HepG2 (cell line): ENCODE measurements at regions not wholly inside any gene's neighbourhood (a gene's known extent, or its start where the extent isn't known, plus 50 kb on each side); places are given as distances from the start of the nearest gene placed in this dataset.

Experiments
- ATAC-seq: fragments of 200-7000 bp; cut with Tn5 transposase; 3 replicates; pipeline ENCODE4 v1.9.1; 2020; ENCODE audit warnings: mild to moderate bottlenecking, moderate library complexity
- BruUV-seq: library from RNA; stranded (reverse); fragments of 400-500 nt; replicated peaks from 2 replicates; lab custom pipeline; 2021; lab: Mats Ljungman, UMichigan
- CTCF ChIA-PET: fragments of 300-600 bp; formaldehyde crosslinking; extraction: SDS; loops from one replicate; lab custom pipeline; 2021; ENCODE audit warnings: low total read pairs, inconsistent platforms, low intra/inter-chr PET ratio; lab: Yijun Ruan, JAX
- POLR2A ChIA-PET: fragments of 350-600 bp; sonication (Branson Sonifier 250); formaldehyde crosslinking; loops from one replicate; lab custom pipeline; 2020; ENCODE audit warnings: antibody characterized with exemption, inconsistent platforms; lab: Yijun Ruan, JAX
- DNase-seq: peaks from one replicate; pipeline ENCODE4 v3.0.0-alpha.2; 2015; ENCODE audit warnings: low spot score
- FAIRE-seq: peaks from 3 replicates; lab custom pipeline; 2011; peaks lifted over from hg19 to GRCh38; lab: Jason Lieb, UNC
- H2AFZ ChIP-seq: one replicate; pipeline ENCODE4 v1.6.1; 2011; ENCODE audit warnings: low read length, inconsistent platforms
- H3K27ac ChIP-seq: fragments of 300-600 bp; 3 replicates; pipeline ENCODE4 v1.8.0; 2011; ENCODE audit warnings: mixed run types, mild to moderate bottlenecking, mixed read lengths, low read length, inconsistent platforms; ENCODE audit not compliant: insufficient read depth; ENCODE audit errors: extremely low read length
- H3K27me3 ChIP-seq, 2 experiments: fragments of 200-600 bp in 1 of 2; 2 replicates in 1 of 2; 3 replicates in 1 of 2; pipeline versions ENCODE4 v1.6.0 to v1.8.0; 2011; ENCODE audit warnings: low read length in 2 of 2, mild to moderate bottlenecking in 2 of 2, moderate library complexity in 2 of 2, inconsistent platforms in 1 of 2; ENCODE audit not compliant: insufficient read depth in 2 of 2, control insufficient read depth in 1 of 2
- H3K36me3 ChIP-seq, 2 experiments: fragments of 200-600 bp in 1 of 2; replicated peaks in 1 of 2; 2 replicates in 1 of 2; 3 replicates in 1 of 2; pipeline versions ENCODE4 v1.5.1 to v1.8.0; 2011; ENCODE audit warnings: low read length in 2 of 2, inconsistent platforms in 1 of 2; ENCODE audit not compliant: insufficient read depth in 2 of 2, control insufficient read depth in 1 of 2
- H3K4me1 ChIP-seq: 2 replicates; pipeline ENCODE4 v1.5.1; 2012; ENCODE audit warnings: low read length, inconsistent platforms; ENCODE audit not compliant: insufficient read depth
- H3K4me2 ChIP-seq: 2 replicates; pipeline ENCODE4 v1.6.0; 2011; ENCODE audit warnings: low read depth, low read length, inconsistent platforms
- H3K4me3 ChIP-seq, 3 experiments: fragments of 200-600 bp in 1 of 3; sonication (generic), shearing (Covaris generic) in 1 of 3; replicated peaks in 1 of 3; 2 replicates each; pipeline ENCODE4 v1.5.1; 2011 to 2016; ENCODE audit warnings: low read length in 3 of 3, inconsistent platforms in 2 of 3, low read depth in 2 of 3, mild to moderate bottlenecking in 2 of 3, control low read depth in 1 of 3, mixed read lengths in 1 of 3; ENCODE audit not compliant: insufficient read depth in 1 of 3
- H3K79me2 ChIP-seq: one replicate; pipeline ENCODE4 v1.6.1; 2011; ENCODE audit warnings: low read length, inconsistent platforms; ENCODE audit not compliant: insufficient read depth
- H3K9ac ChIP-seq: 2 replicates; pipeline ENCODE4 v1.6.0; 2011; ENCODE audit warnings: mild to moderate bottlenecking, low read depth, low read length, inconsistent platforms; ENCODE audit not compliant: insufficient read depth
- H3K9me3 ChIP-seq: 2 replicates; pipeline ENCODE4 v1.5.1; 2012; ENCODE audit warnings: mild to moderate bottlenecking, low read length
- H4K20me1 ChIP-seq: 2 replicates; pipeline ENCODE4 v1.6.0; 2011; ENCODE audit warnings: inconsistent platforms, mild to moderate bottlenecking, low read length, moderate library complexity; ENCODE audit not compliant: insufficient read depth
- AKAP8 ChIP-seq: sonication (generic); formaldehyde crosslinking; IDR thresholded peaks from 2 replicates; pipeline ENCODE4 v1.5.1; 2020; ENCODE audit warnings: mild to moderate bottlenecking, missing genetic modification reagents
- FOXK2 ChIP-seq: fragments of 450-650 bp; IDR thresholded peaks from 2 replicates; pipeline ENCODE4 v1.6.1; 2016
- HMG20A ChIP-seq: IDR thresholded peaks from 2 replicates; pipeline ENCODE4 v1.6.1; 2016; ENCODE audit warnings: borderline replicate concordance
- IKZF4 ChIP-seq: sonication (generic); formaldehyde crosslinking; IDR thresholded peaks from 2 replicates; pipeline ENCODE4 v1.5.1; 2020; ENCODE audit warnings: borderline replicate concordance, mild to moderate bottlenecking, low read depth, missing genetic modification reagents; ENCODE audit errors: not compliant biosample characterization
- MED1 ChIP-seq: sonication (generic); formaldehyde crosslinking; IDR thresholded peaks from 2 replicates; pipeline ENCODE4 v1.4.0; 2020; ENCODE audit warnings: missing genetic modification reagents
- NFE2 ChIP-seq: sonication (generic); formaldehyde crosslinking; IDR thresholded peaks from 2 replicates; pipeline ENCODE4 v1.4.0; 2020; ENCODE audit warnings: missing genetic modification reagents
- NR1H2 ChIP-seq: sonication (generic); formaldehyde crosslinking; IDR thresholded peaks from 2 replicates; pipeline ENCODE4 v1.8.1; 2022; ENCODE audit warnings: low read depth, missing genetic modification reagents, borderline replicate concordance
- NR2F1 ChIP-seq, 2 experiments: fragments of 450-650 bp in 1 of 2; formaldehyde crosslinking in 1 of 2; IDR thresholded peaks; 2 replicates each; pipeline versions ENCODE4 v1.5.0 to v1.6.1; 2016 to 2020; ENCODE audit warnings: mild to moderate bottlenecking in 1 of 2, missing compliant biosample characterization in 1 of 2, missing genetic modification reagents in 1 of 2, moderate library complexity in 1 of 2
- POLR2G ChIP-seq: fragments of 200-400 bp; formaldehyde crosslinking; IDR thresholded peaks from 2 replicates; pipeline ENCODE4 v1.6.1; 2018; ENCODE audit warnings: mild to moderate bottlenecking, low read depth, low read length, moderate library complexity
- YEATS4 ChIP-seq: sonication (generic); formaldehyde crosslinking; IDR thresholded peaks from 2 replicates; pipeline ENCODE4 v1.4.0; 2020; ENCODE audit warnings: missing genetic modification reagents, borderline replicate concordance
- ZNF264 ChIP-seq: sonication (generic); formaldehyde crosslinking; IDR thresholded peaks from 2 replicates; pipeline ENCODE4 v1.4.0; 2020; ENCODE audit warnings: missing genetic modification reagents
- ZNF275 ChIP-seq: sonication (generic); formaldehyde crosslinking; IDR thresholded peaks from 2 replicates; pipeline ENCODE4 v1.8.0; 2022; ENCODE audit warnings: missing genetic modification reagents, mild to moderate bottlenecking, inconsistent platforms, borderline replicate concordance
- ZNF280D ChIP-seq: sonication (generic); formaldehyde crosslinking; IDR thresholded peaks from 2 replicates; pipeline ENCODE4 v1.5.1; 2020; ENCODE audit warnings: mild to moderate bottlenecking, missing genetic modification reagents
- ZNF567 ChIP-seq: sonication (generic); formaldehyde crosslinking; IDR thresholded peaks from 2 replicates; pipeline ENCODE4 v1.8.1; 2023; ENCODE audit warnings: mild to moderate bottlenecking, missing genetic modification reagents, borderline replicate concordance
- ZNF574 ChIP-seq: sonication (generic); formaldehyde crosslinking; IDR thresholded peaks from 2 replicates; pipeline ENCODE4 v1.4.0; 2020; ENCODE audit warnings: missing genetic modification reagents
- ZNF614 ChIP-seq: IDR thresholded peaks from 2 replicates; pipeline ENCODE4 v1.6.1; 2018; ENCODE audit warnings: missing biosample characterization, missing genetic modification reagents, inconsistent platforms, borderline replicate concordance
- WGBS: methylation state at CpG from one replicate; pipeline ENCODE4 v1.1.6; 2017; ENCODE audit warnings: low lambda C conversion rate; 5-methylcytosine and 5-hydroxymethylcytosine counted together
- in situ Hi-C: cut with HindIII; loops from 2 replicates; pipeline ENCODE4 v1.10.0; 2017; ENCODE audit warnings: low pct_unique_long_range_greater_than_20kb; ENCODE audit not compliant: extremely low pct_ligation_motif_present
- intact Hi-C: fragments of 100-400 bp; cut with micrococcal nuclease; formaldehyde crosslinking; loops from one replicate; pipeline ENCODE4 v1.10.0; 2022; ENCODE audit not compliant: unreplicated experiment
- TF ChIP-seq, protein P1 (sequence below): sonication (generic); formaldehyde crosslinking; IDR thresholded peaks from 2 replicates; pipeline ENCODE4 v1.8.0; 2022; ENCODE audit warnings: mild to moderate bottlenecking, missing genetic modification reagents, moderate library complexity

DNA sequence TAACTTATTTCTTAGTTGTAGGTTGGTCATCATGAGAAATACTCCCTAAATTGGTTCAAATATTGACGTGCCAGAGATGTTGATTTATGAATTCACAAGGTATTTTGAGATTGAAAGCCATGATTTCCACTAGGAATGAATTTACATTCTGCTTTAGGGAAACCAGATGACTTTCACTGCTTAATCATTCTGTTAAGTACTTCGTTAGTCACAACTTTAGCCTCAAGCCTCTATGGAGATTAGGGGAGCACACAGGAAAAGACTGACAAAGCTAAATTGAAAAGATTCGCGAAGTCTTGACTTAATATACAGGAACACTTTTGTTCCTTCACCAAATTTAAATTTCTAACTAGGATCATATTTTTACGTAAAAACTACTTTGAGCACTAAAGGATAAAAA, 250.4 kb upstream of the CACNA2D1 start:
- H3K4me3 ChIP-seq: no peak overlapping the region
- H4K20me1 ChIP-seq: no peaks in the 10 kb centered on the region
- H3K9me3 ChIP-seq: no peaks in the 10 kb centered on the region
- H3K9ac ChIP-seq: no peak overlapping the region
- WGBS: 2% methylated on average over 5 of the region's 5 CpGs
- in situ Hi-C loops: no loop called here
- POLR2A ChIA-PET: no interaction called here
- FAIRE-seq (no peak), ATAC-seq (no peak), DNase-seq (no peak)
- intact Hi-C loops: no loop called here
- H3K27me3 ChIP-seq: no peaks in the 10 kb centered on the region
- H3K79me2 ChIP-seq: no peaks in the 10 kb centered on the region
- no TSS peak for BruUV-seq
- CTCF ChIA-PET: no interaction called here
- H3K4me2 ChIP-seq: no peak overlapping the region
- H3K36me3 ChIP-seq: no peaks in the 10 kb centered on the region
- no peaks in the 10 kb centered on the region for H3K4me1 ChIP-seq
- H3K27ac ChIP-seq: no peak overlapping the region
- H2AFZ ChIP-seq: no peak overlapping the region
- TF ChIP-seq IKZF4 (CRISPR knock-in tag): no peak
- TF ChIP-seq YEATS4: no peak
- no peak for TF ChIP-seq ZNF574 (CRISPR knock-in tag)
- no peak for TF ChIP-seq NFE2 (CRISPR knock-in tag)
- no peak for TF ChIP-seq ZNF275 (CRISPR knock-in tag)
- TF ChIP-seq ZNF280D (CRISPR knock-in tag): no peak
- TF ChIP-seq ZNF614 (CRISPR knock-in tag): no peak
- TF ChIP-seq MED1: no peak
- no peak for TF ChIP-seq POLR2G
- no peak for TF ChIP-seq NR1H2 (CRISPR knock-in tag)
- TF ChIP-seq, protein P1, sequence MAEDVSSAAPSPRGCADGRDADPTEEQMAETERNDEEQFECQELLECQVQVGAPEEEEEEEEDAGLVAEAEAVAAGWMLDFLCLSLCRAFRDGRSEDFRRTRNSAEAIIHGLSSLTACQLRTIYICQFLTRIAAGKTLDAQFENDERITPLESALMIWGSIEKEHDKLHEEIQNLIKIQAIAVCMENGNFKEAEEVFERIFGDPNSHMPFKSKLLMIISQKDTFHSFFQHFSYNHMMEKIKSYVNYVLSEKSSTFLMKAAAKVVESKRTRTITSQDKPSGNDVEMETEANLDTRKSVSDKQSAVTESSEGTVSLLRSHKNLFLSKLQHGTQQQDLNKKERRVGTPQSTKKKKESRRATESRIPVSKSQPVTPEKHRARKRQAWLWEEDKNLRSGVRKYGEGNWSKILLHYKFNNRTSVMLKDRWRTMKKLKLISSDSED (CRISPR knock-in tag): no peak
- no peak for TF ChIP-seq AKAP8
- TF ChIP-seq HMG20A (CRISPR knock-in tag): no peak
- TF ChIP-seq NR2F1 (CRISPR knock-in tag; IDR thresholded peaks at IDR 0.05): no peak
- no peak for TF ChIP-seq FOXK2
- no peak for TF ChIP-seq ZNF264 (CRISPR knock-in tag)
- TF ChIP-seq ZNF567 (CRISPR knock-in tag): no peak
